22Rv1 (cell line): ENCODE measurements at regions not wholly inside any gene's neighbourhood (a gene's known extent, or its start where the extent isn't known, plus 50 kb on each side); places are given as distances from the start of the nearest gene placed in this dataset.

Source experiments
- CTCF ChIP-seq: fragments of 450-650 bp; IDR thresholded peaks from 2 replicates; pipeline ENCODE4 v1.5.1; 2017; ENCODE audit warnings: mild to moderate bottlenecking
- ZFX ChIP-seq: fragments of 450-650 bp; IDR thresholded peaks from 2 replicates; pipeline ENCODE4 v1.6.1; 2017; ENCODE audit warnings: antibody characterized with exemption, borderline replicate concordance

- no peak for TF ChIP-seq CTCF
- no peak for TF ChIP-seq ZFX
Observed at GRCh38 chr6:156308604-156309003, 468.6 kb upstream of the ARID1B start.
